CD4-positive, alpha-beta T cell treated with Interleukin-15 for 4 hours (primary cell): ENCODE measurements at regions not wholly inside any gene's neighbourhood (a gene's known extent, or its start where the extent isn't known, plus 50 kb on each side); places are given as distances from the start of the nearest gene placed in this dataset.

Experiments used
- DNase-seq: peaks from one replicate; pipeline ENCODE4 v3.0.0-alpha.2; 2020; ENCODE audit warnings: low spot score

DNA sequence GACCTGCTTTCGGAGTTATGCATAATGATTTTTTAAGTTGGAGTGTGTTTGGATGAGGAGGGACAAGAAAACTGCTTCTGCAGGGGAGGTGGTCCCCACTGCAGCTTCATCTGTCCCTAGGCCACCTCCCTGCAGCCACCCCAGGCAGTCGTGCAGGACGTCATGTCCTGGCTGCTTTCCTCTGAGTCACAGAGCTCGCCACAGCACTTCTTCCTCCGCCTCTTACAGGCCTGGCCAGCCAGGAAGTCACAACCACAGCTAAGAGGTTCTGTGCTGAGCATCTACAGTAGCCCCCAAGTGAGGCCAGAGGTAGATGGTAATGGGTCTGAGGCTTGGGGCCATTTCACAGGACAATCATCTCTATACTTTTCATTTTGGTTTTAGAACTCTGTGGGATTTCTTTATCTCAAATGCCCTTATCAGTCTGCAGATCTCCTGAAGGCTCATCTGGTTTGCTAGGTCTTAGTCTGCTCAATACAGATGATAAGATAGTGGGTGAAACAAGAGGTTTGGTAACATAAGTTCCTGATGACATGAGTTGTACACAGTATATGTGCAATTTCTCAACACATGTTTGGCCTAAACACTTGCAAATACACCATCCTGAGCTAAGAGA lies 106.4 kb downstream of the ARF6 start:
- peak; percentile 78 for DNase-seq

GRCh38 chr14:49999826-50000379 lies 107.0 kb downstream of the ARF6 start:
- DNase-seq = no peak

GRCh38 chr14:50000380-50001150 lies 107.7 kb downstream of the ARF6 start:
- peak; percentile 86 for DNase-seq

GRCh38 chr14:50001151-50001998 lies 108.5 kb downstream of the ARF6 start:
- DNase-seq = peak; percentile 80

- DNase-seq = peak; percentile 88
Measured at GRCh38 chr14:50001999-50002925, 109.4 kb downstream of the ARF6 start.

DNA sequence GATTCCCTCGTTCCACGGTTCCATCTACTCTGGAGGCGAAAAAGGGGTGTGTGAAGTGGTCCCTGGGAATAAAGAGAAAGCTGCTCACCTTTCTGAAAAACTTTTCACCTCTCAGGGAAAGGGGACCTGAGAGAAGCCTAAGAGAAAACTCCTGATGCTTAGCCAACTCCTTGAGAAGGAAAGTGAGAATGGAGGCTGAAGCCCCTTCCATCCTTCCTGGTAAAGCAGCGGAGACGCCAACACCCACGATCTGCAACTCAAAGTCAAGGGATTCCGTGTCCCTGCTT lies 110.0 kb downstream of the ARF6 start:
- no peak for DNase-seq

DNA sequence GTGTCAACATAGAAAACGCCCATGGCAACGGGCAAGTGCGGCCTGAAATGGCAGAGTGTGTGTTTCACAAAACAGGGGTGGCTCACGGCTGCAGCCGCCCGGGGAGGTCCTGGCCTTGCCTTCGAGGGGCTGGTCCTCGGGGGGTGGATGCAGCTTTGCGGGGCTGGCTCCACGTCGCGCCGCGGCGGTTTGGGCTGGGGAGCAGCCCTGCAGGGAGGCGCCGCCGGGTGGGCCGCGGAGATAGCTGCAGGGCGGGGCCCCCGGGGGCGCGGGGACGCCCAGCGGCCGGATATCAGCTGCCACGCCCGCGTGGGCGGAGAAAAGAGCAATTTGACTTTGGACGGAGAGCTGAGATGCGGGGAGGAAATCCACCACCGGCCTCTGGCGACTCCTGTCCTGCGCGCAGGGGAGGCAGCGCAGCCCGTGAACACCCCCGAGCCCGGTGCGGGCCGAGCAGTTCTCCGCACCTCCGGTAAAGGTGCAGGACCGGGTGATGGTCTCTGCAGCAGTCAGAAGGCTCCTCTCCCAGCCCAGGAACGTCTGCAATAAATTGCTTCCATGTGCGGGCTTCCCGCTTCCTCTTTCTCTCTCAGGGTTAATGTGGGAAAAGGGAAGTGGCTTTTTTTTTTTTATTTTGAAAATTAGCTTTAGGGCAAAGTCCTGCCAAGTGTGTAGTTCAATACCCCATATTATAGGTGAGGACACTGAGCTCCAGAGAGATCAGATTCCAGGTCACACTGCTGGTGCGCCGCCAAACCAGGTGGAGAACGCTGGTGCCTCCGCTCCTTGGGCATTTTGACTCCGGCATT lies 110.5 kb downstream of the ARF6 start:
- peak; percentile 82 for DNase-seq

DNA sequence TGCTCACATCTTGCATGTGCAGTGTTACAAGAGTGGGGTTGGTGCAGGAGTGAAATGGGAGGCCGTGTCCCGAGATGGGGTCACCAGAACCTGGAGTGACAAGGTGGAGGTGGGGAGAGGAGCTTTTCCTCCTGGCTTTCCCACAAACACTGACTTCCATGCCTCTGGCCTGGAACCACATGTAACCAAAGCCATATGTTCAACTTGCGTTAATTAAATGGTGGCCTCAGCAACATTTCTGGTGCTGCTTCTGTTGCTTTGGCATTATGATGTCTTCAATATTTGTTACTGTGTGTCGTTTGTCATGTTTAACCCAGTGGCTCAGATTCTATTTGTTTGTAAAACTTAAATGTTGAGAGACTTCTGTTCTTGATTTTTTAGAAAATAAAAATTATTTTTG lies 110.2 kb downstream of the VCPKMT start:
- no peak for DNase-seq

GRCh38 chr14:50007123-50007903 lies 109.1 kb downstream of the VCPKMT start:
- DNase-seq = no peak

- no peak for DNase-seq
Measured at GRCh38 chr14:50008562-50008961, 107.8 kb downstream of the VCPKMT start.

DNA sequence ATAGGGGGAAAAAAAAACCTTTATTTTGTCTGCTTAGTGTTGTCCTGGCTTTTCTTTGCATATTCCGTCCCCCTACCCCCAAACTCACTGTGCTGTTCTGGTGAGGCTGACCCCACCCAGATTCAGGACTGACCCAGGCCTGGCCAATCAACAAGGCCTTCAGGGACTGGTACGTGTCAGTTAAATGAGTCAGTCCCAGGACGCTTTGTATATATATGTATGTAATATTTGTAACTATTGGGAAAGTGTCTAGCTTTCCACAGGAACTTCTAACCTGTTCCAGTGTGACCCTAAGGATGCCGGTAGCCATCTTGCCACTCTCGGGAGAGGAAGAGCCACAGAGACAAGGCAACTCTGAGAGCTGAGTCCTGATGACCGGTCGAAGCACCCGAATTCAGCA lies 107.4 kb downstream of the VCPKMT start:
- DNase-seq = no peak

- no peak for DNase-seq
Measured at GRCh38 chr14:50010752-50011151, 105.6 kb downstream of the VCPKMT start.

DNA sequence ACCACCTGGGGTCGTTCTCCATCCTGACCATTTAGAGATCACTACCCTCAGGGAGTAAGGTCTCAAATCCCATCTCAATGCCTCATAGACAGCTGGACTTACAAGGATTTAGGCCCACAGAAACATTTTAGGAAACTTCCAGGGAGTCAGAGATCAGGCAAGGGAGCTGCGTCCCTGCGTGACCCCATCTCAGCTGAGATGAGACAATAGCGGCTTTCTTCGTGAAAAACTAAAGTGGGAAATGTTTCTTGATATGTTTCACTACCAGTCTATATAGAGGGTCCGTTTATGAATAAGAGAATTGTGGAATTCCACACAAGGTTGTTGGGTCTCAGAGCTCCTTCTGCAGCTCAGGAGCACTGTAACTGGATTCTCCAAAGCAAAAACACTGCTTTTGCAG lies 105.1 kb downstream of the VCPKMT start:
- DNase-seq = no peak

- no peak for DNase-seq
Measured at GRCh38 chr14:50012644-50013043, 103.7 kb downstream of the VCPKMT start.

- no peak for DNase-seq
Measured at GRCh38 chr14:50013198-50013918, 103.0 kb downstream of the VCPKMT start.

GRCh38 chr14:50013934-50014333 lies 102.4 kb downstream of the VCPKMT start:
- DNase-seq = no peak

GRCh38 chr14:50014809-50015430 lies 101.5 kb downstream of the VCPKMT start:
- no peak for DNase-seq

GRCh38 chr14:50015716-50016115 lies 100.7 kb downstream of the VCPKMT start:
- no peak for DNase-seq
